ENCODE measurements at regions not wholly inside any gene's neighbourhood (a gene's known extent, or its start where the extent isn't known, plus 50 kb on each side); places are given as distances from the start of the nearest gene placed in this dataset.

DNA sequence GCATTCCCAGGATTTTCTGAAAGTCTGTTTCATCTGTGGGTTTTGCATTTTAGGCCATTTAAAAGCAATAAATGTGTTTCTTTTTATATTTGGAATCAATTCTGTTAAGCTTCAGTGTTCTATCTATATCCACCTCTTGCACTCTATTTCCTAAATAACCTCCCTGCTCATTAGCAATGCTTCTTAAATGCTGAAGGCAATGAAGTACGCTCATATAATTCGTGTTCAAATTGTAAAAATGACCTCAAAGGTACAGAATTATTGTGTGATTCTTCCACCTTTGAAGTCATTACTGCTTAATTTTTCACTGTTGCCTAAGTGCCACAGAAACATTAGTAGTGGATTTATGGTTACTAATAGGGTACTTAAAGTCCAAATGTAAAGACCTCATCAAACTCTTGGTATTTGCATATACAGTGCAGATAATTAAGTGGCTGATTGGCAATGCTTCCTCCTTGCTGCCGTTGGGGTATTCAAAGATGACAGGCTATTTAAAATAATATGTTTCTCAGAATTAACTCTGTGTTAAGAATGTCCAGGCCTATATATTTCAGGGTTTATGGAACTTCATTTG lies 730.8 kb downstream of the TECRL start:
- TF ChIP-seq CTCF (conservative IDR thresholded peaks at IDR 0.05 in 1 of 2, IDR thresholded peaks at IDR 0.05 in 1 of 2; ENCODE audit: extremely low read depth in 1 of 2, insufficient read depth in 1 of 2, low read depth in 1 of 2, low read length in 2 of 2) (no peak), EZH2 (IDR thresholded peaks at IDR 0.05; ENCODE audit: borderline replicate concordance, low read length) (no peak)
